GM23338 (cell line): ENCODE measurements at regions not wholly inside any gene's neighbourhood (a gene's known extent, or its start where the extent isn't known, plus 50 kb on each side); places are given as distances from the start of the nearest gene placed in this dataset.

ENCODE experiments used
- ATAC-seq: fragments of 200-7000 bp; cut with Tn5 transposase; 3 replicates; pipeline ENCODE4 v1.9.1; 2020
- DNase-seq: peaks from one replicate; pipeline ENCODE4 v3.0.0-alpha.2; 2015; ENCODE audit warnings: low spot score
- H2AFZ ChIP-seq: fragments of 200-600 bp; sonication (generic); 2 replicates; pipeline ENCODE4 v1.8.0; 2016; ENCODE audit warnings: antibody characterized with exemption, mild to moderate bottlenecking, moderate library complexity
- H3F3A ChIP-seq: fragments of 200-600 bp; sonication (generic); replicated peaks from 2 replicates; pipeline ENCODE4 v1.8.0; 2017; ENCODE audit warnings: antibody characterized with exemption, mixed run types, low read depth
- H3K27ac ChIP-seq: fragments of 200-600 bp; sonication (generic); 2 replicates; pipeline ENCODE4 v1.6.1; 2016; ENCODE audit warnings: low read depth
- H3K27me3 ChIP-seq: fragments of 200-600 bp; sonication (generic); 2 replicates; pipeline ENCODE4 v1.8.0; 2016; ENCODE audit warnings: mild to moderate bottlenecking, mixed run types, moderate library complexity; ENCODE audit not compliant: insufficient read depth
- H3K36me3 ChIP-seq: fragments of 200-600 bp; sonication (generic); 2 replicates; pipeline ENCODE4 v1.8.0; 2016; ENCODE audit warnings: mild to moderate bottlenecking; ENCODE audit not compliant: insufficient read depth
- H3K4me1 ChIP-seq: fragments of 200-600 bp; sonication (generic); 2 replicates; pipeline ENCODE4 v1.8.0; 2016; ENCODE audit warnings: mild to moderate bottlenecking, moderate library complexity; ENCODE audit not compliant: insufficient read depth
- H3K4me2 ChIP-seq: fragments of 200-600 bp; sonication (generic); 2 replicates; pipeline ENCODE4 v1.7.1; 2017; ENCODE audit warnings: mixed run types
- H3K4me3 ChIP-seq: fragments of 200-600 bp; sonication (generic); 2 replicates; pipeline ENCODE4 v1.6.1; 2016; ENCODE audit warnings: mixed run types
- H3K79me2 ChIP-seq: fragments of 200-600 bp; sonication (generic); replicated peaks from 2 replicates; pipeline ENCODE4 v1.8.0; 2017; ENCODE audit warnings: mild to moderate bottlenecking; ENCODE audit not compliant: insufficient read depth
- H3K9me2 ChIP-seq: fragments of 200-600 bp; sonication (generic); 2 replicates; pipeline ENCODE4 v1.8.0; 2017; ENCODE audit not compliant: insufficient read depth
- H4K20me1 ChIP-seq: fragments of 200-600 bp; sonication (generic); replicated peaks from 2 replicates; pipeline ENCODE4 v1.8.0; 2017; ENCODE audit warnings: mild to moderate bottlenecking; ENCODE audit not compliant: insufficient read depth
- H3K27ac Mint-ChIP-seq: 2 replicates; pipeline ENCODE4 v1.8.0; 2020; ENCODE audit warnings: inconsistent platforms, mild to moderate bottlenecking, moderate library complexity, mixed read lengths
- H3K27me3 Mint-ChIP-seq: 3 replicates; pipeline ENCODE4 v1.8.0; 2022; ENCODE audit warnings: low read depth, mild to moderate bottlenecking, moderate library complexity, mixed read lengths, inconsistent platforms; ENCODE audit not compliant: insufficient read depth, poor library complexity
- H3K36me3 Mint-ChIP-seq: 3 replicates; pipeline ENCODE4 v1.8.0; 2021; ENCODE audit warnings: low read depth, mild to moderate bottlenecking, inconsistent platforms, moderate library complexity, mixed read lengths
- H3K4me1 Mint-ChIP-seq: 3 replicates; pipeline ENCODE4 v1.8.0; 2020; ENCODE audit warnings: mild to moderate bottlenecking, inconsistent platforms, mixed read lengths
- H3K4me3 Mint-ChIP-seq: 3 replicates; pipeline ENCODE4 v1.8.0; 2021; ENCODE audit warnings: moderate library complexity, mild to moderate bottlenecking, inconsistent platforms, mixed read lengths
- H3K9me3 Mint-ChIP-seq: 3 replicates; pipeline ENCODE4 v1.8.0; 2020; ENCODE audit warnings: moderate library complexity, mild to moderate bottlenecking, inconsistent platforms, mixed read lengths
- CREB1 ChIP-seq: fragments of 250-450 bp; sonication (Bioruptor Pico); IDR thresholded peaks from 2 replicates; pipeline ENCODE4 v1.5.0; 2020; ENCODE audit warnings: low read depth, mild to moderate bottlenecking, moderate library complexity
- EZH2 ChIP-seq: fragments of 200-600 bp; sonication (generic); IDR thresholded peaks from one replicate; pipeline ENCODE4 v1.8.0; 2017; ENCODE audit warnings: antibody characterized with exemption, mild to moderate bottlenecking, low read depth; ENCODE audit not compliant: unreplicated experiment
- EZH2phosphoT487 ChIP-seq: fragments of 200-600 bp; sonication (generic); IDR thresholded peaks from one replicate; pipeline ENCODE4 v1.8.1; 2018; ENCODE audit warnings: antibody characterized with exemption; ENCODE audit not compliant: unreplicated experiment
- JUNB ChIP-seq: IDR thresholded peaks from one replicate; pipeline ENCODE4 v1.6.1; 2016; ENCODE audit warnings: antibody characterized with exemption; ENCODE audit not compliant: unreplicated experiment
- NANOG ChIP-seq: IDR thresholded peaks from 2 replicates; pipeline ENCODE4 v1.6.1; 2016; ENCODE audit warnings: antibody characterized with exemption, borderline replicate concordance
- POLR2AphosphoS5 ChIP-seq: IDR thresholded peaks from 2 replicates; pipeline ENCODE4 v1.6.1; 2016; ENCODE audit warnings: antibody characterized with exemption, low read depth
- REST ChIP-seq: IDR thresholded peaks from one replicate; pipeline ENCODE4 v1.6.1; 2018; ENCODE audit warnings: antibody characterized with exemption; ENCODE audit not compliant: unreplicated experiment
- STAT1 ChIP-seq: IDR thresholded peaks from one replicate; pipeline ENCODE4 v1.6.1; 2016; ENCODE audit warnings: antibody characterized with exemption; ENCODE audit not compliant: unreplicated experiment
- ZNF114 ChIP-seq: fragments of 250-450 bp; sonication (Bioruptor Pico); IDR thresholded peaks from 2 replicates; pipeline ENCODE4 v1.5.0; 2020; ENCODE audit warnings: mild to moderate bottlenecking, moderate library complexity
- ZNF331 ChIP-seq: fragments of 250-450 bp; sonication (Bioruptor Pico); IDR thresholded peaks from 2 replicates; pipeline ENCODE4 v1.5.0; 2020; ENCODE audit warnings: low read depth, mild to moderate bottlenecking, moderate library complexity
- TF ChIP-seq, protein P1 (sequence below): IDR thresholded peaks from 2 replicates; pipeline ENCODE4 v1.6.1; 2016; ENCODE audit warnings: antibody characterized with exemption
- TF ChIP-seq, protein P2 (sequence below), 2 experiments: fragments of 200-600 bp in 1 of 2; sonication (generic) in 1 of 2; conservative IDR thresholded peaks; 2 replicates each; pipeline versions ENCODE4 v1.5.1 to v1.6.1; 2016 to 2017; ENCODE audit warnings: antibody characterized with exemption in 2 of 2, low read depth in 2 of 2, mild to moderate bottlenecking in 2 of 2, moderate library complexity in 1 of 2

DNA sequence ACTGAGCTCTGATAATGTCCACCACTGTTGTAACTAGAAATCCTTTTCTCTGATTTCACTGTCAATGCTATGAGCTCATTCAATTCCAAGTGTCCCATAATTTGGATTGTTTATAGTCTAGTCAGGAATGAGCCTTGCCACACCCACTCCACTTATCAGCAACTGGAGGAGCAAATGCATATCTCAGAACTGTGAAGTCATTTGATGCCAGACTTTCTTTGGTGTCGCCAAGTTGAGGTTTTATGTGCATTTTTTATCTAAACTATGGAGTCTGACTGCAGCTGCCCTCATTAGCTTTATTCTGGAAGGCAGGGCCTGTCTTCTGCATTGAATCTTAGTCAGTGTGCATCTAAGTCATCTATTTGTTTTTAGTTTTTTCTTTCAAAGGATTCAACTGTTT, 361.3 kb downstream of the PMP22 start:
- H3K4me2 ChIP-seq: no peak overlapping the region
- TF ChIP-seq, protein P1, sequence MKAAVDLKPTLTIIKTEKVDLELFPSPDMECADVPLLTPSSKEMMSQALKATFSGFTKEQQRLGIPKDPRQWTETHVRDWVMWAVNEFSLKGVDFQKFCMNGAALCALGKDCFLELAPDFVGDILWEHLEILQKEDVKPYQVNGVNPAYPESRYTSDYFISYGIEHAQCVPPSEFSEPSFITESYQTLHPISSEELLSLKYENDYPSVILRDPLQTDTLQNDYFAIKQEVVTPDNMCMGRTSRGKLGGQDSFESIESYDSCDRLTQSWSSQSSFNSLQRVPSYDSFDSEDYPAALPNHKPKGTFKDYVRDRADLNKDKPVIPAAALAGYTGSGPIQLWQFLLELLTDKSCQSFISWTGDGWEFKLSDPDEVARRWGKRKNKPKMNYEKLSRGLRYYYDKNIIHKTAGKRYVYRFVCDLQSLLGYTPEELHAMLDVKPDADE: no peak
- TF ChIP-seq ZNF114 (CRISPR knock-in tag) (no peak), JUNB (no peak), NANOG (no peak), STAT1 (no peak), ZNF331 (CRISPR knock-in tag) (no peak), CREB1 (CRISPR knock-in tag) (no peak), POLR2AphosphoS5 (no peak)
- Mint-ChIP-seq H3K27ac (no peak overlapping the region), H3K36me3 (no peaks in the 10 kb centered on the region), H3K4me3 (no peak overlapping the region), H3K27me3 (no peaks in the 10 kb centered on the region), H3K4me1 (no peaks in the 10 kb centered on the region; the same call in 2 of the 3 replicates), H3K9me3 (no peaks in the 10 kb centered on the region)
- ATAC-seq (no peak), DNase-seq (no peak)
- no peaks in the 10 kb centered on the region for H4K20me1 ChIP-seq
- no peaks in the 10 kb centered on the region for H3K27me3 ChIP-seq
- H3K79me2 ChIP-seq: no peaks in the 10 kb centered on the region
- no peaks in the 10 kb centered on the region for H3F3A ChIP-seq
- H3K36me3 ChIP-seq: no peaks in the 10 kb centered on the region
- H3K4me1 ChIP-seq: peaks cover 3% of the 10 kb centered on the region; the same call in 1 of the 2 replicates
- no peak overlapping the region for H2AFZ ChIP-seq
- H3K9me2 ChIP-seq: peaks cover 24% of the 10 kb centered on the region
- H3K27ac ChIP-seq: no peak overlapping the region
- H3K4me3 ChIP-seq: no peak overlapping the region

- Mint-ChIP-seq H3K36me3 (no peaks in the 10 kb centered on the region), H3K9me3 (no peaks in the 10 kb centered on the region), H3K27ac (no peak overlapping the region), H3K4me1 (no peaks in the 10 kb centered on the region; the same call in 2 of the 3 replicates), H3K27me3 (no peaks in the 10 kb centered on the region), H3K4me3 (no peak overlapping the region)
- Histone ChIP-seq H3K4me3 (no peak overlapping the region), H3F3A (no peaks in the 10 kb centered on the region), H3K27me3 (no peaks in the 10 kb centered on the region), H3K4me1 (peaks cover 3% of the 10 kb centered on the region; the same call in 1 of the 2 replicates), H4K20me1 (no peaks in the 10 kb centered on the region), H2AFZ (no peak overlapping the region), H3K36me3 (no peaks in the 10 kb centered on the region), H3K79me2 (no peaks in the 10 kb centered on the region), H3K27ac (no peak overlapping the region), H3K9me2 (peaks cover 21% of the 10 kb centered on the region; the same call in 1 of the 2 replicates), H3K4me2 (no peak overlapping the region)
- no peak for ATAC-seq
- DNase-seq: no peak
- TF ChIP-seq ZNF114 (CRISPR knock-in tag): no peak
- TF ChIP-seq EZH2phosphoT487: no peak
- TF ChIP-seq CREB1 (CRISPR knock-in tag): no peak
- no peak for TF ChIP-seq POLR2AphosphoS5
- TF ChIP-seq STAT1: no peak
- no peak for TF ChIP-seq EZH2
- TF ChIP-seq, protein P2, sequence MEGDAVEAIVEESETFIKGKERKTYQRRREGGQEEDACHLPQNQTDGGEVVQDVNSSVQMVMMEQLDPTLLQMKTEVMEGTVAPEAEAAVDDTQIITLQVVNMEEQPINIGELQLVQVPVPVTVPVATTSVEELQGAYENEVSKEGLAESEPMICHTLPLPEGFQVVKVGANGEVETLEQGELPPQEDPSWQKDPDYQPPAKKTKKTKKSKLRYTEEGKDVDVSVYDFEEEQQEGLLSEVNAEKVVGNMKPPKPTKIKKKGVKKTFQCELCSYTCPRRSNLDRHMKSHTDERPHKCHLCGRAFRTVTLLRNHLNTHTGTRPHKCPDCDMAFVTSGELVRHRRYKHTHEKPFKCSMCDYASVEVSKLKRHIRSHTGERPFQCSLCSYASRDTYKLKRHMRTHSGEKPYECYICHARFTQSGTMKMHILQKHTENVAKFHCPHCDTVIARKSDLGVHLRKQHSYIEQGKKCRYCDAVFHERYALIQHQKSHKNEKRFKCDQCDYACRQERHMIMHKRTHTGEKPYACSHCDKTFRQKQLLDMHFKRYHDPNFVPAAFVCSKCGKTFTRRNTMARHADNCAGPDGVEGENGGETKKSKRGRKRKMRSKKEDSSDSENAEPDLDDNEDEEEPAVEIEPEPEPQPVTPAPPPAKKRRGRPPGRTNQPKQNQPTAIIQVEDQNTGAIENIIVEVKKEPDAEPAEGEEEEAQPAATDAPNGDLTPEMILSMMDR (conservative IDR thresholded peaks at IDR 0.05; ENCODE audit: low read depth in 2 of 2): no peak
- no peak for TF ChIP-seq NANOG
- no peak for TF ChIP-seq ZNF331 (CRISPR knock-in tag)
- TF ChIP-seq, protein P1: no peak
- no peak for TF ChIP-seq REST
Measured at GRCh38 chr17:14902803-14903202, 362.3 kb downstream of the PMP22 start.
